T47D (cell line): ENCODE measurements at regions not wholly inside any gene's neighbourhood (a gene's known extent, or its start where the extent isn't known, plus 50 kb on each side); places are given as distances from the start of the nearest gene placed in this dataset.

ENCODE experiments used
- DNase-seq, 2 experiments: peaks; one replicate each; pipeline versions ENCODE4 v3.0.0 to v3.0.0-alpha.2; 2011 to 2012; ENCODE audit warnings: low read depth in 1 of 2, low spot score in 1 of 2
- JUND ChIP-seq: IDR thresholded peaks from 2 replicates; pipeline ENCODE4 v1.6.1; 2012; ENCODE audit warnings: low read depth
- in situ Hi-C: cut with HindIII; loops from 2 replicates; pipeline ENCODE4 v1.10.0; 2016; ENCODE audit warnings: low sequenced_read_pairs, low pct_unique_long_range_greater_than_20kb

DNA sequence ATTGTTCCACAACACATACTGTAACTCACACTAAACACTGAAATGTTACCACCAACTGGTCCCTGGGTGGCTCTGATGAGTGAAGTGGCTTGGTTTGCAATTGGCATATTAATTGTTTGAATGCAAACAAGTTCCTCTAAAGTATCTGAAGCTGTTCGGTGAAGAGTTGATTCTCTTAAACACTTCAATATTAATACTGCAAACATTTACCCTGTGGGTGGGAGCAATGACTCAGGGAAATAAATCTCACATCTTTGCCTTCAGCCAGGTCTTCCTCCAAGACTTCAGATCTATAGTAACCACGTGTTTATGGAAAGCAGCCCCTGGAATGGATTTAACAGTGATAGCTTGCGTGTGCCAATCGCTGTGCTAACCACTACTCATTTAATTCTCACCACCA, 176.0 kb downstream of the MAFB start:
- no peak for DNase-seq
- no peak for TF ChIP-seq JUND
- in situ Hi-C loops, result no loop called here

DNA sequence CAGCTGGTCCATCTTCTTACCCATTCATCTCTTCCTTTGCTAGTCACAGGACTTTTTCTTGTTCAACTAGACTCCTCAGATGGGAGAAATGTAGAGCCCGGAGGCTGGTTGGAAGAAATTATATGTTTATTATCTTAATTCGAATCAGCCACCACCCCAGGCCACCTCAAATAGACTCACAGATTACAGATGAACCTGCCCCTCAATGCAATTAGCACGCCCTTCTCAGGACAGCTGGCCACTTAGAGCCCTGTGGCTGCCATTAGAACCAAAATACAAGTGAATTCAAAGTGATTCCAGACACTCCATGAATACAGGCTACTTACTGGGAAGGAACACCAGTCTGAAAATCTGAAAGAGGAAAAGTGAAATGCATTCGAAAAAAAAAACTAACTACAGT, 176.4 kb downstream of the MAFB start:
- TF ChIP-seq JUND, result no peak
- in situ Hi-C loops, result no loop called here

DNA sequence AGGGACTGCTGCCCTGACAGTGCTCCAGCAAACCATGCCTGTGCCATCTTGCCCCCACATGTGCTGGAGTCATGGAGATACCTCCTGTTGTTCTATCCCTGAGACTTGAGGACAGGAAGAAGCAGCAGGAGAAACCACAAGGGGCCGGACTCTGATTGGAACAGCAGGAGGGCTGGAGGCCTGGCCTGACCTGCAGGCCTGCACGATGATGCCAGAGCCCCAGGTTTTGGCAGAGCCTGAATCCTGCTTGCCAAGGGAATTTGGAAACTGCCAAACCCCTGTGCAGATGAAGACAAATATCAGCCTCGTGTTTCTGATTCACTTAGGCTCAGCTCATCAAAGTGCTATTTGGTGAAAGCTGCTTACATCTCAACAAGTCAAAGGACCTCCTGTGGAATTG, 177.6 kb downstream of the MAFB start:
- in situ Hi-C loops, result no loop called here
- no peak for TF ChIP-seq JUND
- no peak for DNase-seq

More for the DNA sequence above, 176.4 kb downstream of the MAFB start:
- DNase-seq, result no peak

DNA sequence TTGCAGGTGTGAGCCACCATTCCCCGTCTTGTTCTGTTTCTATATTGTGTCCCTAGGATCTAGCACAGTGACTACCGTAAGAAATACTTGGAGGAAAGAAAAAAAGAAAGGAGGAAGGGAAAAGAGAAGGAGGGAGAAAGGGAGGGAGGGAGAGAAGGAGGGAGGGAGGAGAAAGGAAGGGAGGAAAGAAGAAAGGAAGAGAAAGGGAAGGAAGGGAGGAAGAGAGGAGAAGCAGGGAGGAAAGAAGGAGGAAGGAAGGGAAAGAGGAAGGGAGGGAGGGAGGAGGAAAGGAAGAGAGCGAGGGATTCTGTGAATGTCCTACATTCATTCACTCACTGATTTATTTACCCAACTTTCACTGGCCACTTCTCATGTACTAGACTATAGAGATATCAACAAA, 178.4 kb downstream of the MAFB start:
- TF ChIP-seq JUND, result no peak
- in situ Hi-C loops, result no loop called here
- no peak for DNase-seq

- no peak for TF ChIP-seq JUND
- in situ Hi-C loops, result no loop called here
- no peak for DNase-seq
Observed at GRCh38 chr20:40508821-40509220, 180.2 kb downstream of the MAFB start.

- TF ChIP-seq JUND, result no peak
- in situ Hi-C loops, result no loop called here
- peak in 1 of 2 experiments; percentile 25 for DNase-seq
Observed at GRCh38 chr20:40506537-40506939, 182.5 kb downstream of the MAFB start.

DNA sequence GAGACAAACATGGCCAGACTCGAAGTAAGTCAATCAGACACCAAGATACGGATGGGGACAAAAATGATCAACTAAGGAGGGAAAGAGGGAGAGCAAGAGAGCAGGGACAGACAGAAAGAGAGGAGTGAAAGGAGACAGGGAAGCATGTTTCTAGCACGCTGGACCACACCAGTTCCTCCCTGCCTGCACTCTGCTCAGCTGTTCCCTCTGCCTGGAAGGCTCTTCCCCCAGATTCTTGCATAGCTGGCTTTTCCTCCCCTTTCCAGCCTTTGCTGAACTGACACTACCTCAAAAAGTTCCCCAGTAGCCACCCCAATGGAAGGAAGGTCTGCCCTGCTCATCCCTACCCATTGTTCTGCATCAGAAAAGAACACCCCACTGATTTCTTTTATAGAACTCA, 185.9 kb downstream of the MAFB start:
- no peak for DNase-seq
- TF ChIP-seq JUND, result no peak
- in situ Hi-C loops, result no loop called here

DNA sequence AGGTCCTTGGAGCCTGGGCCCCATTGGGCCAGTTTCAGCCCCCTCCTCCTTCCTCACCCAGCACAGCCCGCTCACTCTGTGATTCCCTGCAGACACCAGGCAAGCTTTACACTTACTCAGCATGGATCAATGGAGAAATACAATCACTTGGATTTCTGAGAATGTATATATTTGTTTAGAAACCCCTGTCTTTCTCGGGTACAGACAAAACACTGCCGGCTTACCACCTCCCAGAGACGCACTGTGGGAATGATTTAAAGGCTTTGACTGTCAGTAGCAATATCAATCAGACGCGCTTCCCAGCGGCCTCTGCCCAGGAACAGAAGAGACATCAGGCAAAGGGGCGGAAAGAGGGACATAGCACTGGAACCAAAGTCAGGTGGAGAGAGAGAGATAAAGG, 186.5 kb downstream of the MAFB start:
- in situ Hi-C loops, result no loop called here
- DNase-seq, result no peak
- TF ChIP-seq JUND, result no peak

DNA sequence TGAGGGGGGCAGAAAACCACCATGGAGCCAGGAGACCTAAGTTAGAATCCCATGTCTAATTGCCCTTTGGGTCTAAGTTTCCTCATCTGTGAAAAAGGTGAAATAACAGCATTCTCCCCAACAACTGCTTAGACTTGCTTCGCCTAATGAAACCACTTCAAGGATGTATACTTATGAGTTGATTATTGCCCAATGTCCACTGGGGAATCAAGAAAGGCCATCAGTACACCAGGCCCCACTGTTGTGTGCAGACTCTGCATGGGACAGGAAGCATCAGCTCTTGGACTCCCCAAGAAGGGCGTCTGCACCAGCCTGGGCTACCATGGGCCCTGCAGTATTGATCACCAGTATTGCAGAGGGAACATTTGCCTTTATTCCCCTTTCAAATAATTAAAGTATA, 189.6 kb downstream of the MAFB start:
- no peak for DNase-seq
- no peak for TF ChIP-seq JUND
- in situ Hi-C loops, result no loop called here

GRCh38 chr20:40497899-40498691, 190.9 kb downstream of the MAFB start:
- TF ChIP-seq JUND, result no peak
- no peak for DNase-seq
- in situ Hi-C loops, result no loop called here

DNA sequence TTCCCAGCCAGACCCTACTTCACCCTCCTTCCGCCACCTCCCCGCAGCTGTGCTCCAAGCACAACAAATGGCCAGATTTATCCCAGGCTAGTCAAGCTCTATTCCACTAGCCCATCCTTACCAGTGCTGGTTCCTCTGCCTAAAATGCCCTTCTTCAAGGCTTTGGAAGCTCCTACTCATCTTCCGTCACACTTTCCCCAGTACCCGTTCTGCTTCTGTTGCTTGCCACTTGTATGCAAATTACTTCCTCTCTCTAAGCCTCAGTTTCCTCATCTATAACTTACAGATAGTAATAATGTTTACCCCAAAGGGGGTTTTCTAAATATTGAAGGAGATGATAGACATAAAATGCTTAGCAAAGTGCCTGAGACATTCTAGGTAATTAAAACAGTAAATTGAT, 193.1 kb downstream of the MAFB start:
- DNase-seq, result no peak
- in situ Hi-C loops, result no loop called here
- TF ChIP-seq JUND, result no peak

- in situ Hi-C loops, result no loop called here
Observed at GRCh38 chr20:40494248-40494647, 194.8 kb downstream of the MAFB start.

DNA sequence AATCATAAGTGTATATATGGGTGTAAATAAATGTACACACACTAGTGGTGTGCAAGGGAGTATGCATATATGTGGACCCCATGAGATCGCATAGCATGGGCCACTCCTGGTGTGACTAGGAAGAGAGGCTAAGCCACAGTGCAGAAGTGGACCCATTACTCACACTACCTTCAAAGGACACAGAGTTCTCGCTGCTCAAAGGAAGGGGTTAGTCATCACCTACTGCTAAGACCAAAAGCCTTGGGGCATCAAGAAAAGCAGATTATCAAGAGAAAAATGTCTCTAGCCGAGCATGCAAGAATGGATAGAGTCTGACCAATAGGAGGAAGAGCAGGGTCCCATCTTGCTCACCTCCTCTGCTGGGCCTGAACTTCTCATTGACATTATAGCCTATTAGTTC, 195.5 kb downstream of the MAFB start:
- no peak for DNase-seq
- in situ Hi-C loops, result no loop called here
- TF ChIP-seq JUND, result no peak

More at GRCh38 chr20:40494248-40494647, 194.8 kb downstream of the MAFB start:
- DNase-seq, result no peak
- no peak for TF ChIP-seq JUND

DNA sequence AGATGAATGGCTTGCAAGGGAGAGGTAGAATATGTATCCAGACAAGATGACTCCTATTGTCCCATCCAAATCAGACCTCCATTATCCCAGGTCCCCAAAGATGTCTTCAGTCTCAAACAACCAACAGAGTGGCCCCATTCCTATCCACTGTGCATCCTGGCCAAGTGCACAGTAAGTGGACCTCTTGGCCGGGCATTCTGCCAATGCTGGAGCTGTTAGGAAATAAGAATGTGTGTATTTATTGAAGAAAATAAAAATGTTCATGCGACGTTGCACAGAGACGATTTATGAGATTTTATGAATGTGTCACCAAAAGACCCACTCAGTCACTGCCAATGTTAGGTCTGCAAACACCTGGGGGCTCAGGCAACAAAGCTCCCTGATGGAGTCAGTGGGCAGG, 196.0 kb downstream of the MAFB start:
- DNase-seq, result no peak
- in situ Hi-C loops, result no loop called here

More for the DNA sequence above, 196.0 kb downstream of the MAFB start:
- TF ChIP-seq JUND, result no peak
